C4-2B (cell line): ENCODE measurements at regions not wholly inside any gene's neighbourhood (a gene's known extent, or its start where the extent isn't known, plus 50 kb on each side); places are given as distances from the start of the nearest gene placed in this dataset.
"Not testable (repeated sequence)": the region's sequence is repeated elsewhere in the genome, so short reads cannot be mapped to it uniquely, and the experiment has no call there.

Experiments used
- H3K27ac ChIP-seq: fragments of 450-650 bp; 2 replicates; pipeline ENCODE4 v1.5.1; 2017
- CTCF ChIP-seq: fragments of 450-650 bp; conservative IDR thresholded peaks from 2 replicates; pipeline ENCODE4 v1.5.1; 2017; ENCODE audit warnings: mild to moderate bottlenecking
- ZFX ChIP-seq: fragments of 450-650 bp; IDR thresholded peaks from 2 replicates; pipeline ENCODE4 v1.6.1; 2017

GRCh38 chr14:59132796-59133494 lies 55.5 kb upstream of the DAAM1 start:
- no peak for TF ChIP-seq ZFX
- 0 out of 2 replicates have a peak, but pooled peaks have one; percentile 10 for TF ChIP-seq CTCF
- no peak overlapping the region for H3K27ac ChIP-seq

- no peak overlapping the region for H3K27ac ChIP-seq
- TF ChIP-seq CTCF (no peak), ZFX (no peak)
Observed at GRCh38 chr14:59133709-59134108, 54.8 kb upstream of the DAAM1 start.

- H3K27ac ChIP-seq, result no peak overlapping the region
- no peak for TF ChIP-seq ZFX
- TF ChIP-seq CTCF, result no peak
Observed at GRCh38 chr14:59134307-59134706, 54.2 kb upstream of the DAAM1 start.

GRCh38 chr14:59137256-59137655 lies 51.2 kb upstream of the DAAM1 start:
- TF ChIP-seq ZFX, result no peak
- TF ChIP-seq CTCF, result no peak
- H3K27ac ChIP-seq, result no peak overlapping the region

GRCh38 chr14:59138576-59138975 lies 49.9 kb upstream of the DAAM1 start:
- not testable (repeated sequence) for H3K27ac ChIP-seq
